ENCODE measurements at regions not wholly inside any gene's neighbourhood (a gene's known extent, or its start where the extent isn't known, plus 50 kb on each side); places are given as distances from the start of the nearest gene placed in this dataset.

DNA sequence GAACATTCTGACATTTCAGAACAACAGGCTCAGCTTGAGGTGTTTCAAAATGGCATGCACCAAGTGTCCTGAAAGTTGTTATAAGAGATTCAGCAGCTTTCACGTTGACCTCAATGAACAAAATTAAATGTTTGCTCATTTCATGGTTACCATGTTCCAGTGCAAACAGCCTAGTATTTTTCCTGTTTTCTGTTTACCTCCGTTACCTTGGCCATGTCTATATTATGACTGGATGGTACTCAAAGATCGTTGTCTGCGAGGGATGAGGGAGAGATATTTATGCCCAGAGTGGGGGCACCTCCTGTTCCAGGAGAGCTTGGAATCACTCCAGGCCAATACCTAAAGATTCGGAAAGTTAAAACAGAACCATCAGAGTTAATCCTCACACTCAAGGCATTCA is 83.8 kb upstream of the SASH1 start:
- TF ChIP-seq, protein P1, sequence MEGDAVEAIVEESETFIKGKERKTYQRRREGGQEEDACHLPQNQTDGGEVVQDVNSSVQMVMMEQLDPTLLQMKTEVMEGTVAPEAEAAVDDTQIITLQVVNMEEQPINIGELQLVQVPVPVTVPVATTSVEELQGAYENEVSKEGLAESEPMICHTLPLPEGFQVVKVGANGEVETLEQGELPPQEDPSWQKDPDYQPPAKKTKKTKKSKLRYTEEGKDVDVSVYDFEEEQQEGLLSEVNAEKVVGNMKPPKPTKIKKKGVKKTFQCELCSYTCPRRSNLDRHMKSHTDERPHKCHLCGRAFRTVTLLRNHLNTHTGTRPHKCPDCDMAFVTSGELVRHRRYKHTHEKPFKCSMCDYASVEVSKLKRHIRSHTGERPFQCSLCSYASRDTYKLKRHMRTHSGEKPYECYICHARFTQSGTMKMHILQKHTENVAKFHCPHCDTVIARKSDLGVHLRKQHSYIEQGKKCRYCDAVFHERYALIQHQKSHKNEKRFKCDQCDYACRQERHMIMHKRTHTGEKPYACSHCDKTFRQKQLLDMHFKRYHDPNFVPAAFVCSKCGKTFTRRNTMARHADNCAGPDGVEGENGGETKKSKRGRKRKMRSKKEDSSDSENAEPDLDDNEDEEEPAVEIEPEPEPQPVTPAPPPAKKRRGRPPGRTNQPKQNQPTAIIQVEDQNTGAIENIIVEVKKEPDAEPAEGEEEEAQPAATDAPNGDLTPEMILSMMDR (IDR thresholded peaks at IDR 0.05) = no peak
- no peak for TF ChIP-seq POLR2A (IDR thresholded peaks at IDR 0.05)

Measured in body of pancreas (tissue), 4 donors.